AG04449 (cell line): ENCODE measurements at regions not wholly inside any gene's neighbourhood (a gene's known extent, or its start where the extent isn't known, plus 50 kb on each side); places are given as distances from the start of the nearest gene placed in this dataset.
"Not testable (repeated sequence)": the region's sequence is repeated elsewhere in the genome, so short reads cannot be mapped to it uniquely, and the experiment has no call there.

Experiments
- CTCF ChIA-PET: fragments of 350-600 bp; formaldehyde crosslinking; extraction: SDS; loops from one replicate; lab custom pipeline; 2021; ENCODE audit warnings: antibody characterized with exemption; lab: Yijun Ruan, JAX
- POLR2A ChIA-PET: fragments of 400-600, 350-600 bp; formaldehyde crosslinking; extraction: SDS; loops from one replicate; lab custom pipeline; 2020; ENCODE audit warnings: antibody characterized with exemption, inconsistent platforms; lab: Yijun Ruan, JAX
- DNase-seq: peaks from one replicate; pipeline ENCODE4 v3.0.0-alpha.2; 2010; ENCODE audit warnings: low read depth, low spot score
- H3K4me3 ChIP-seq: 2 replicates; pipeline ENCODE4 v1.5.1; 2011; ENCODE audit warnings: low read depth, mild to moderate bottlenecking, control low read depth, low read length
- CTCF ChIP-seq: IDR thresholded peaks from one replicate; pipeline ENCODE4 v1.5.1; 2011; ENCODE audit warnings: mild to moderate bottlenecking, moderate library complexity, low read length, control low read depth, inconsistent platforms; ENCODE audit not compliant: insufficient read depth; ENCODE audit errors: missing control alignments

DNA sequence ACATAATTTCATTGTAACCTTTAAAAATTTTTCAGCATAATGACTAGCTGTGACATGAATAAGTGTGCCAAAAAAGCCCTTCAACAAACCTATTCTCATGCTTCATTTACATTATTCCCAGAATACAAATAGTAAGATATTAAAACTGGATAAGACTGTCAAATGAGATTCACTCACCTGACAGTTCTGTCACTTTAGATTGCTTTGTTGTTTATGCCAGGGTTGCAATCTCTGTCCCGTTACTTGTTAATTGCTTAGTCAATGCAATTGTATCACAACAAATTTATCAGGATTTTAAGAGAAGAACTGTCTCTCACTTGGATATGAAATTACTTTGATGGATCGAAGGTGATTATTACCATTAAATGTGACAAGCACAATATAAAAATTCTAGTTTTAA is 616.0 kb upstream of the IGFBP7 start:
- CTCF ChIA-PET, result no interaction called here
- TF ChIP-seq CTCF, result no peak
- no peak overlapping the region for H3K4me3 ChIP-seq
- POLR2A ChIA-PET, result no interaction called here
- DNase-seq, result no peak

DNA sequence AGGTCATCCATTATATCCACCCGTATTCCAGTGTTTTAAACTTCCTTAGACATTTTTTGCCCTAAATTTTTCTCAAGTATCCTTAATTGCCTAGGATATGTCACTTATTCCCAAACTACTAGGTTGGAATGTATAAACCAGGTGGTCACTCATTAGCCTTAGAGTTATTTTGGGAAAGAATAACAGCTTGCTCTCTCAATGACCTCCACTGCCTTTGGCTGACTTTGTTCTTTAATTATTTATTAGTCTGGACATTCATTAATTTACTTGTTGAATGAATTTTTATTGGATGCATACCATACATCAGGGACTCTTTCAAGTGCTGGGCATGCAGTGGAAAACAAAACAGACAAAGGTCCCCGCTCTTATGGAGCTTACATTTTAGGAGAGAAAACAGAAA is 609.3 kb upstream of the IGFBP7 start:
- POLR2A ChIA-PET, result no interaction called here
- CTCF ChIA-PET, result no interaction called here

DNA sequence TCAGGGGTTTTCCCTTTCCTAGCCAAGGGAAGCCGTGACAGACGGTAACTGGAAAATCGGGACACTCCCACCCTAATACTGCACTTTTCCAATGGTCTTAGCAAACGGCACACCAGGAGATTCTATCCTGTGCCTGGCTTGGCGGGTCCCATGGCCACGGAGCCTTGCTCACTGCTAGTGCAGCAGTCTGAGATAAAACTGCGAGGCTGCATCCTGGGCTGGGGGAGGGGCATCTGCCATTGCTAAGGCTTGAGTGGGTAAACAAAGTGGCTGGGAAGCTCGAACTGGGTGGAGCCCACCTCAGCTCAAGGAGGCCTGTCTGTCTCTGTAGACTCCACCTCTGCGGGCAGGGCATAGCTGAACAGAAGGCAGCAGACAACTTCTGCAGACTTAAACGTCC is 604.1 kb upstream of the IGFBP7 start:
- H3K4me3 ChIP-seq, CTCF ChIA-PET, DNase-seq, POLR2A ChIA-PET: not testable (repeated sequence)

More for the DNA sequence above, 609.3 kb upstream of the IGFBP7 start:
- TF ChIP-seq CTCF, result no peak
- DNase-seq, result no peak
- no peak overlapping the region for H3K4me3 ChIP-seq

DNA sequence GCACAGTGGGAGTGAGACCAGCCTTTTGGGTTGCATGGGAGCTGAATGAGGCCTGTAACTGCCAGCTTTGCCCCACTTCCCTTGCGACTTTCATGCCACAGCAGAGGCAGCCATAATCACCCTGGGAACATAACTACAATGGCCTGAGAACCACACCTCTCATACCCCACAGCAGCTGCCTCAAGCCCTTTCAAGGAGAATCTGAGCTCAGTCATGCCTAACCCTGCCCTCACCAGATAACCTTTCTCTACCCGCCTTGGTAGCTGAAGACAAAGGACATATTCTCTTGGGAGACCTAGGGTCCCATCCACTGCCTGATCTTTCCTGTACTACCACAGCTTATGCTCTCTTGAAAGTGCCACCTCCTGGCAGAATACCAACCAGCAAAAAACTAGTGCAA is 599.9 kb upstream of the IGFBP7 start:
- no peak overlapping the region for H3K4me3 ChIP-seq
- TF ChIP-seq CTCF, result no peak
- DNase-seq, result no peak
- ChIA-PET CTCF (no interaction called here), POLR2A (no interaction called here)

GRCh38 chr4:57691370-57691769 is 581.2 kb upstream of the IGFBP7 start:
- no peak overlapping the region for H3K4me3 ChIP-seq
- ChIA-PET POLR2A (no interaction called here), CTCF (no interaction called here)
- no peak for DNase-seq
- TF ChIP-seq CTCF, result no peak

DNA sequence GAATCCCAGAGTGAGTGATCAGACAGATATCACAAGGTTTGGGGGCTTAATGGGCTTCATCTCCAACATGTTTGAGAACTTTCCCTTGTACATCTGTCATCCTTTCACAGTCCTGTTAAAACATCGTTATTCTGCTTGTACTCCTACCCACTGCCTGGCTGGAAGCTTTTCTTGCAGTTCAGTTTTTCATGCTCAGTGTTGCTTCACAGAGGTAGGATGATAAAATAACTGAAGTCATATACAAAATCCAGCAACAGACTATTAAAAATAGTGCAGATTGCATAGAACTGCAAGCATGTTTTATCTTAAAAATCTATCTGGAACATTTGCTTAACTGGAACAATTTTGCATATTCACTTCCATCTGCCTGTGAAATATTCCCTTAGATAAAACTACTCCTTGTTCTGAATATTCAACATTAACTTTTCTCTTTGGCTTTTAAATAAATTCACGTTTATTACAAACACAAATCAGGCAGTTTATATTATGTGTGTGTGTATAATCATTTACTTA is 579.6 kb upstream of the IGFBP7 start:
- CTCF ChIA-PET, result no interaction called here
- DNase-seq, result no peak
- POLR2A ChIA-PET, result no interaction called here
- no peak overlapping the region for H3K4me3 ChIP-seq
- no peak for TF ChIP-seq CTCF

GRCh38 chr4:57682275-57682674 is 572.1 kb upstream of the IGFBP7 start:
- TF ChIP-seq CTCF, result no peak
- H3K4me3 ChIP-seq, result no peak overlapping the region
- no peak for DNase-seq
- POLR2A ChIA-PET, result no interaction called here
- CTCF ChIA-PET, result no interaction called here
